Transverse colon (tissue), 4 donors: ENCODE measurements at regions not wholly inside any gene's neighbourhood (a gene's known extent, or its start where the extent isn't known, plus 50 kb on each side); places are given as distances from the start of the nearest gene placed in this dataset.
A peak's percentile ranks its signal among the peaks of the same experiment; 100 is the strongest.

Experiments
- DNase-seq: peaks from one replicate; pipeline ENCODE4 v3.0.0-alpha.2; 2019
- H3K27ac ChIP-seq, 4 donors: fragments of 200-600 bp; sonication (generic); 2 replicates each; pipeline ENCODE4 v1.5.1; 2016 to 2018; ENCODE audit warnings: inconsistent platforms in 4 of 4
- H3K27me3 ChIP-seq: fragments of 200-600 bp; sonication (generic); 2 replicates; pipeline ENCODE4 v1.5.1; 2017; ENCODE audit warnings: inconsistent platforms
- H3K36me3 ChIP-seq, 4 donors: fragments of 200-600 bp; sonication (generic); 2 replicates each; pipeline ENCODE4 v1.5.1; 2017 to 2019; ENCODE audit warnings: inconsistent platforms in 4 of 4
- H3K4me1 ChIP-seq, 4 donors: fragments of 200-600 bp; sonication (generic); 2 replicates each; pipeline ENCODE4 v1.5.1; 2017 to 2020; ENCODE audit warnings: inconsistent platforms in 4 of 4
- H3K4me3 ChIP-seq, 4 donors: fragments of 200-600 bp; sonication (generic); 1 replicate in 1 of 4; 2 replicates in 3 of 4; pipeline versions ENCODE4 v1.5.1 to v1.6.1; 2017 to 2019; ENCODE audit warnings: inconsistent platforms in 4 of 4
- H3K9me3 ChIP-seq, 2 donors: fragments of 200-600 bp; sonication (generic); 2 replicates each; pipeline ENCODE4 v1.5.1; 2017 to 2019; ENCODE audit warnings: inconsistent platforms in 2 of 2
- EP300 ChIP-seq: sonication (generic); formaldehyde crosslinking; IDR thresholded peaks from one replicate; pipeline ENCODE4 v1.6.1; 2017; ENCODE audit warnings: antibody characterized with exemption, low read depth
- POLR2A ChIP-seq: fragments of 450-650 bp; IDR thresholded peaks from one replicate; pipeline ENCODE4 v1.6.1; 2016; ENCODE audit warnings: antibody characterized with exemption, mild to moderate bottlenecking, moderate library complexity
- POLR2AphosphoS5 ChIP-seq, 3 donors: sonication (generic); formaldehyde crosslinking; IDR thresholded peaks; one replicate each; pipeline ENCODE4 v1.6.1; 2016; ENCODE audit warnings: antibody characterized with exemption in 3 of 3
- WGBS, 2 donors: methylation state at CpG; one replicate each; pipeline ENCODE4 v1.1.5; 2018; ENCODE audit warnings: low coverage in 1 of 2; 5-methylcytosine and 5-hydroxymethylcytosine counted together
- in situ Hi-C, 4 donors: fragments of 200-750 bp; cut with MboI; loops; one replicate each; pipeline versions ENCODE4 v1.15.0 to v1.15.1; 2017; ENCODE audit warnings: low sequenced_read_pairs in 3 of 4, low pct_ligation_motif_present in 1 of 4, low pct_unique_long_range_greater_than_20kb in 1 of 4
- intact Hi-C: fragments of 100-400 bp; cut with DNase I; formaldehyde crosslinking; loops from one replicate; pipeline ENCODE4 v1.15.1; 2023; ENCODE audit warnings: low total_unique reads
- TF ChIP-seq, protein P1 (sequence below), 5 experiments: fragments of 200-600 bp in 3 of 5; fragments of 450-650 bp in 2 of 5; sonication (generic) in 3 of 5; IDR thresholded peaks; 1 replicate in 2 of 5; 2 replicates in 3 of 5; pipeline ENCODE4 v1.5.1; 2016 to 2017; ENCODE audit warnings: antibody characterized with exemption in 5 of 5, inconsistent platforms in 3 of 5, mild to moderate bottlenecking in 2 of 5, moderate library complexity in 1 of 5

DNA sequence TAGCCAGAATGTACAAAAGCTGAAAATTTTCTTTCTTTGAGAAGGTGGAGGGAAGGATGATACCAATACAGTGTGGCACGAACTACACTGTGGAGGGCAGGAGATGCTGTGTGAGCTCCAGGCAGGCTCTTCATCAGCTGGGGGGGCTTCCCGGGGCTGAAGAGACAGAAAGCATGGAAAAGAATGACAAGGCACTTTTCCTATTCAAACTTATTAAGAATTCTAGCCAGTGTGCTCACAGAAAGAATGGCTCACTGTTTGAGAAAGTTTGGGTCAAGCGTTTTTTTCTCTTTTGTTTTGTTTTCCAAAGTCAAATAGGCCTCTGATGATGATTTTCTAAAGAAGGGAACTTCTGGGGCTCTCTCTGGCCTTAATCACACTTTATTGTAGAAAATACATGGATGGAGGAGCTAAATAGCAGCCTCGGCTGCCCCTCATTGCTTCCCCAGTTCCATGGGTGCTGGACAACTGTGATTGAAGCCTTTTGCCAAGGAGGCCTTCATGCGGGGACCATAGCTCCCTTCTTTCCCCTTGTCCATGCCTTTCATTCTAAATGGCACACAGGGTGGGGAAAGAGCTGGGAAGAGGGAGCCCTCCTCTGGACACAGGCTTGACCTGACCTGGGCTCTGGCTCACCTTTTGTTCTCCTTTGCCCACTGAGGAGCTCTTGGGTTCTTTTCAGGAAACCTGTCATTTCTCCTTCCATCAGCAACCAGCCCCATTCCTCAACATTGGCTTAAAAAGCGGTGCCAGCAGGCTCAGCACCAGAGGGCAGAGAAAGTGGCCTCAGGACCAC is 130.6 kb downstream of the TDRD15 start:
- Histone ChIP-seq H3K4me1 (peaks cover 0 to 13% (median 0%) of the 10 kb centered on the region in 4 donors), H3K9me3 (no peaks in the 10 kb centered on the region), H3K27ac (no peak overlapping the region), H3K36me3 (no peaks in the 10 kb centered on the region), H3K27me3 (no peaks in the 10 kb centered on the region), H3K4me3 (no peak overlapping the region)
- 80 to 82% methylated on average over 3 to 6 of the region's 6 CpGs for WGBS, 2 donors
- in situ Hi-C loops (no loop called here), intact Hi-C loops (no loop called here)
- no peak for DNase-seq
- TF ChIP-seq POLR2A = no peak
- TF ChIP-seq EP300 = no peak
- TF ChIP-seq POLR2AphosphoS5 (IDR thresholded peaks at IDR 0.05) = no peak
- TF ChIP-seq, protein P1, sequence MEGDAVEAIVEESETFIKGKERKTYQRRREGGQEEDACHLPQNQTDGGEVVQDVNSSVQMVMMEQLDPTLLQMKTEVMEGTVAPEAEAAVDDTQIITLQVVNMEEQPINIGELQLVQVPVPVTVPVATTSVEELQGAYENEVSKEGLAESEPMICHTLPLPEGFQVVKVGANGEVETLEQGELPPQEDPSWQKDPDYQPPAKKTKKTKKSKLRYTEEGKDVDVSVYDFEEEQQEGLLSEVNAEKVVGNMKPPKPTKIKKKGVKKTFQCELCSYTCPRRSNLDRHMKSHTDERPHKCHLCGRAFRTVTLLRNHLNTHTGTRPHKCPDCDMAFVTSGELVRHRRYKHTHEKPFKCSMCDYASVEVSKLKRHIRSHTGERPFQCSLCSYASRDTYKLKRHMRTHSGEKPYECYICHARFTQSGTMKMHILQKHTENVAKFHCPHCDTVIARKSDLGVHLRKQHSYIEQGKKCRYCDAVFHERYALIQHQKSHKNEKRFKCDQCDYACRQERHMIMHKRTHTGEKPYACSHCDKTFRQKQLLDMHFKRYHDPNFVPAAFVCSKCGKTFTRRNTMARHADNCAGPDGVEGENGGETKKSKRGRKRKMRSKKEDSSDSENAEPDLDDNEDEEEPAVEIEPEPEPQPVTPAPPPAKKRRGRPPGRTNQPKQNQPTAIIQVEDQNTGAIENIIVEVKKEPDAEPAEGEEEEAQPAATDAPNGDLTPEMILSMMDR (IDR thresholded peaks at IDR 0.05) = no peak

DNA sequence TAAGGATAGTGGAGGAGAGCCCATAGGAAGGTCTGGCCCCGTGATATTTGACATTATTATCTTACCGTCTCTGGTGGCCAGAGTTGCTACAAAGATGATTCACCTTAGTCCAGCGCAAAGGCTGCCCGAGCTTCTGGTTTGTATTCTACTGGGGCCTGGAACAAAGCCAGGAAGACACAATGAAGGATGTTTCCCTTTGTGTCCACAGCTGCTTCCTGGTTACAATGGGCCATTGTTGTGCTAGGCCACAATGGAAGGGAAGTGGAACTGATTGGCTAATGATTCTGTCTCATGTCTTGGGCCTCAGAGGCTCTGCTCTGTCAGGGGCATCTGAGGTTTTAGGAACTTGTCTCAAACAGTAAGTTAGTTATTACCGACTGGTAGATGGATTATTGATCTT is 132.2 kb downstream of the TDRD15 start:
- intact Hi-C loops = no loop called here
- H3K9me3 ChIP-seq = no peaks in the 10 kb centered on the region
- H3K4me3 ChIP-seq = no peak overlapping the region
- no peaks in the 10 kb centered on the region for H3K27me3 ChIP-seq
- peak; percentile 45 for DNase-seq
- H3K27ac ChIP-seq = no peak overlapping the region
- 47% methylated on average over 5 of the region's 5 CpGs; no CpG with 5 or more reads in 1 of the 2 donors for WGBS, 2 donors
- TF ChIP-seq, protein P1 (IDR thresholded peaks at IDR 0.05) = no peak
- no peak for TF ChIP-seq POLR2AphosphoS5 (IDR thresholded peaks at IDR 0.05)
- no peak for TF ChIP-seq EP300
- TF ChIP-seq POLR2A = no peak
- no peaks in the 10 kb centered on the region for H3K36me3 ChIP-seq
- in situ Hi-C loops = no loop called here
- H3K4me1 ChIP-seq = peaks cover 0 to 13% (median 0%) of the 10 kb centered on the region in 4 donors

DNA sequence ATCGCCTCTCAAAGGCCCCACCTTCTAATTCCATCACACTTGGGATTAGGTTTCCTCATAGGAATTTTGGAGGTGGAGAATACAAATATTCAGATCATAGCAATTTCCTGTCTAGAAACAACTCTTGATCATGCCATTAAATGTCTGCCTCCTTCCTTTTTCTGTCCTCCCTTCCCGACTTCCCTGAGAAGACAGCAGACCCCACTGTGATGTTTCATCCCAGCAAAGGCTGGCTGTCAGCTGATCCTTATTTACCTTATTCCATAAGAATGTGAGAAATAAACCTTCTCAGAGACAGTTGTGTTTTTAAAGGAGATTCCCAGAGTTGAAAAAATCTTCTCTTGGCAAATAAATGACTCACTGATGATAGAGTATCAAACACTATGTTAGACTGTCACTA is 133.9 kb downstream of the TDRD15 start:
- 89% methylated on average over 2 of the region's 2 CpGs; no CpG with 5 or more reads in 1 of the 2 donors for whole genome bisulfite sequencing, 2 donors
- intact Hi-C loops = no loop called here

DNA sequence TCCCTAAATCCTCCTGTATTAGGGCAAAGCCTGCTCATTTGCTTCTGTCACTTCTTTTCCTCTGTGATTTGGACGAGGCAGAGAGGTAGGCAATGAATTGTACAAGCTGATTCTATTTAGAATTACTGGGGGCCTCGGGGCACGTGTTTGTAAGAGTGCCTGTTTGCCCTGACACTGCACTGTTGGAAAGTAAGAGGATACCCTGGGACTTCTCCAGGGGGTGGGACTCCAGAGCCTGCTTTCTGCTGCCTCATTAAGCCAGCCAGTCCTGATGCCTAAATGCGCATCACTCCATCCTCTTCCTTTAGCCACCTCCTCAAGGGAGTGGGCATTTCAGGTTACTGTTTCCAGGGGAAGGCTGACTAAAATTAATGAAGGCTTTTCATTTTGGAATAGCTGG is 134.3 kb downstream of the TDRD15 start:
- Histone ChIP-seq H3K27ac (no peak overlapping the region), H3K27me3 (no peaks in the 10 kb centered on the region), H3K9me3 (no peaks in the 10 kb centered on the region), H3K4me1 (peaks cover 0 to 5% (median 0%) of the 10 kb centered on the region in 4 donors), H3K36me3 (no peaks in the 10 kb centered on the region), H3K4me3 (no peak overlapping the region)
- in situ Hi-C loops = no loop called here
- no peak for TF ChIP-seq POLR2AphosphoS5 (IDR thresholded peaks at IDR 0.05)
- TF ChIP-seq EP300 = no peak
- TF ChIP-seq, protein P1 (IDR thresholded peaks at IDR 0.05) = no peak
- TF ChIP-seq POLR2A = no peak
- 58 to 60% methylated on average over 1 to 4 of the region's 4 CpGs for WGBS, 2 donors
- intact Hi-C loops = no loop called here
- no peak for DNase-seq

More for the DNA sequence above, 133.9 kb downstream of the TDRD15 start:
- Histone ChIP-seq H3K27me3 (no peaks in the 10 kb centered on the region), H3K27ac (no peak overlapping the region), H3K4me1 (peaks cover 0 to 5% (median 0%) of the 10 kb centered on the region in 4 donors), H3K36me3 (no peaks in the 10 kb centered on the region), H3K9me3 (no peaks in the 10 kb centered on the region), H3K4me3 (no peak overlapping the region)
- no peak for DNase-seq
- TF ChIP-seq, protein P1 (IDR thresholded peaks at IDR 0.05) = no peak
- TF ChIP-seq POLR2AphosphoS5 (IDR thresholded peaks at IDR 0.05) (no peak), EP300 (no peak), POLR2A (no peak)
- in situ Hi-C loops = no loop called here
